ENCODE measurements at regions not wholly inside any gene's neighbourhood (a gene's known extent, or its start where the extent isn't known, plus 50 kb on each side); places are given as distances from the start of the nearest gene placed in this dataset.

- no peak overlapping the region for H3K4me3 ChIP-seq
- H3K4me1 ChIP-seq (ENCODE audit: control insufficient read depth in 1 of 2, low read depth in 2 of 2) = no peaks in the 10 kb centered on the region
- TF ChIP-seq, protein P1, sequence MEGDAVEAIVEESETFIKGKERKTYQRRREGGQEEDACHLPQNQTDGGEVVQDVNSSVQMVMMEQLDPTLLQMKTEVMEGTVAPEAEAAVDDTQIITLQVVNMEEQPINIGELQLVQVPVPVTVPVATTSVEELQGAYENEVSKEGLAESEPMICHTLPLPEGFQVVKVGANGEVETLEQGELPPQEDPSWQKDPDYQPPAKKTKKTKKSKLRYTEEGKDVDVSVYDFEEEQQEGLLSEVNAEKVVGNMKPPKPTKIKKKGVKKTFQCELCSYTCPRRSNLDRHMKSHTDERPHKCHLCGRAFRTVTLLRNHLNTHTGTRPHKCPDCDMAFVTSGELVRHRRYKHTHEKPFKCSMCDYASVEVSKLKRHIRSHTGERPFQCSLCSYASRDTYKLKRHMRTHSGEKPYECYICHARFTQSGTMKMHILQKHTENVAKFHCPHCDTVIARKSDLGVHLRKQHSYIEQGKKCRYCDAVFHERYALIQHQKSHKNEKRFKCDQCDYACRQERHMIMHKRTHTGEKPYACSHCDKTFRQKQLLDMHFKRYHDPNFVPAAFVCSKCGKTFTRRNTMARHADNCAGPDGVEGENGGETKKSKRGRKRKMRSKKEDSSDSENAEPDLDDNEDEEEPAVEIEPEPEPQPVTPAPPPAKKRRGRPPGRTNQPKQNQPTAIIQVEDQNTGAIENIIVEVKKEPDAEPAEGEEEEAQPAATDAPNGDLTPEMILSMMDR (IDR thresholded peaks at IDR 0.05) = no peak
These were observed 222.8 kb downstream of the TTLL7 start for GRCh38 chr1:83775977-83776603.

GRCh38 chr1:83773059-83773458 is 225.9 kb downstream of the TTLL7 start:
- H3K36me3 ChIP-seq = no peaks in the 10 kb centered on the region
- H3K27ac ChIP-seq = no peak overlapping the region
- no peaks in the 10 kb centered on the region for H3K27me3 ChIP-seq (replicated peaks; ENCODE audit: insufficient read depth)
- no peaks in the 10 kb centered on the region for H3K4me1 ChIP-seq (ENCODE audit: control insufficient read depth in 1 of 2, low read depth in 2 of 2)
- DNase-seq (ENCODE audit: low spot score) (no peak), ATAC-seq (ENCODE audit: insufficient number of reproducible peaks, low FRiP score, low read depth) (no peak)
- TF ChIP-seq, protein P1 (IDR thresholded peaks at IDR 0.05) = no peak
- H3K9me3 ChIP-seq = no peaks in the 10 kb centered on the region
- H3K4me3 ChIP-seq = no peak overlapping the region

More at GRCh38 chr1:83775977-83776603, 222.8 kb downstream of the TTLL7 start:
- Histone ChIP-seq H3K36me3 (no peaks in the 10 kb centered on the region), H3K27ac (no peak overlapping the region), H3K9me3 (no peaks in the 10 kb centered on the region), H3K27me3 (replicated peaks; ENCODE audit: insufficient read depth) (no peaks in the 10 kb centered on the region)
- DNase-seq (ENCODE audit: low spot score) (no peak), ATAC-seq (ENCODE audit: insufficient number of reproducible peaks, low FRiP score, low read depth) (no peak)

- no peak overlapping the region for H3K27ac ChIP-seq
- H3K4me3 ChIP-seq = no peak overlapping the region
- no peaks in the 10 kb centered on the region for H3K4me1 ChIP-seq (ENCODE audit: control insufficient read depth in 1 of 2, low read depth in 2 of 2)
- no peaks in the 10 kb centered on the region for H3K9me3 ChIP-seq
- no peaks in the 10 kb centered on the region for H3K27me3 ChIP-seq (replicated peaks; ENCODE audit: insufficient read depth)
- no peak for ATAC-seq (ENCODE audit: insufficient number of reproducible peaks, low FRiP score, low read depth)
- TF ChIP-seq, protein P1 (IDR thresholded peaks at IDR 0.05) = no peak
- H3K36me3 ChIP-seq = no peaks in the 10 kb centered on the region
- no peak for DNase-seq (ENCODE audit: low spot score)
These were observed 228.6 kb downstream of the TTLL7 start for GRCh38 chr1:83770319-83770661.

GRCh38 chr1:83769594-83770318 is 229.2 kb downstream of the TTLL7 start:
- H3K4me3 ChIP-seq = no peak overlapping the region
- ATAC-seq (ENCODE audit: insufficient number of reproducible peaks, low FRiP score, low read depth) = no peak
- TF ChIP-seq, protein P1 (IDR thresholded peaks at IDR 0.05) = no peak

DNA sequence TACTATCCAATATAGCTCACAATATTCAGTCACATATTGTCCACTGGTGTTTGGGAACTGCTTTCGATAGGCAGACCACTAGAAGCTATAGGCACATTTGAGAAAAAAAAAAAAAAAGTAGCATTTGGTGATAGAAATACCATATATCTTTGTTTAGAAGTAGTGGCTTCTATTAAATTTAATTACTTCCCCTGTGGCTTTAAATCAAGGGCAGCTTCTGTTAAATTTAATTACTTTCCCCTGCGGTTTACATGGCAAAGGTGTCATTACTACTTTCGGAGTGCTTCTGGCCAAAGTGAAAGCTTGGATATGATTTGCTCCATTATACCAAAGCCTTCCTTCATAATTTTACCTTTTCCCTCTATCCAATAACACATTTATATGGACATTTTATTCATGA is 229.9 kb downstream of the TTLL7 start:
- no peaks in the 10 kb centered on the region for H3K36me3 ChIP-seq
- DNase-seq (ENCODE audit: low spot score) (no peak), ATAC-seq (ENCODE audit: insufficient number of reproducible peaks, low FRiP score, low read depth) (no peak)
- no peaks in the 10 kb centered on the region for H3K4me1 ChIP-seq (ENCODE audit: control insufficient read depth in 1 of 2, low read depth in 2 of 2)
- H3K9me3 ChIP-seq = no peaks in the 10 kb centered on the region
- TF ChIP-seq, protein P1 (IDR thresholded peaks at IDR 0.05) = no peak
- H3K27ac ChIP-seq = no peak overlapping the region
- H3K4me3 ChIP-seq = no peak overlapping the region
- H3K27me3 ChIP-seq (replicated peaks; ENCODE audit: insufficient read depth) = no peaks in the 10 kb centered on the region

More at GRCh38 chr1:83769594-83770318, 229.2 kb downstream of the TTLL7 start:
- H3K27me3 ChIP-seq (replicated peaks; ENCODE audit: insufficient read depth) = no peaks in the 10 kb centered on the region
- DNase-seq (ENCODE audit: low spot score) = no peak
- no peaks in the 10 kb centered on the region for H3K4me1 ChIP-seq (ENCODE audit: control insufficient read depth in 1 of 2, low read depth in 2 of 2)
- H3K27ac ChIP-seq = no peak overlapping the region
- H3K36me3 ChIP-seq = no peaks in the 10 kb centered on the region
- H3K9me3 ChIP-seq = no peaks in the 10 kb centered on the region

Data from thoracic aorta (tissue), 2 donors.